Breast epithelium (tissue), 3 donors: ENCODE measurements at regions not wholly inside any gene's neighbourhood (a gene's known extent, or its start where the extent isn't known, plus 50 kb on each side); places are given as distances from the start of the nearest gene placed in this dataset.

ENCODE experiments used
- POLR2A ChIP-seq: fragments of 450-650 bp; IDR thresholded peaks from one replicate; pipeline ENCODE4 v1.6.1; 2016; ENCODE audit warnings: antibody characterized with exemption, mild to moderate bottlenecking, moderate library complexity
- POLR2AphosphoS5 ChIP-seq, 3 donors: sonication (generic); formaldehyde crosslinking; IDR thresholded peaks; one replicate each; pipeline ENCODE4 v1.6.1; 2017; ENCODE audit warnings: antibody characterized with exemption in 3 of 3
- TF ChIP-seq, protein P1 (sequence below), 3 donors: fragments of 450-650 bp; IDR thresholded peaks; one replicate each; pipeline ENCODE4 v1.5.1; 2016 to 2017; ENCODE audit warnings: antibody characterized with exemption in 3 of 3, mild to moderate bottlenecking in 3 of 3, moderate library complexity in 3 of 3

DNA sequence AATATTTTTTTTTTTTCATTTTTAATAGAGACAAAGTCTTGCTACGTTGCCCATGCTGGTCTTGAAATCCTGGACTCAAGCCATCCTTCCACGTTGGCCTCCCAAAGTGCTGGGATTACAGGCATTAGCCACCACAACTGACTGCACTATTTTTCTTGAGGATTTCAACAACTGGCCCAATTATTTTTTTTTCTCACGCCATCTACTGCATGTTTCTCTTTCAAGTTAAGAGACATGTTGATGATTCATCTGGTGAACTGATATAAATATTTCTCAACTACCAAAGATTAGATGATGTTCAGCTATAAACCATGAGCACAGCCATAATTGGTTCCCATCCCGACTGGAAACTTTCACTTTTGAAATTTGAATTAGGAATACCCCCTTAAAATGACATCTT is 688.4 kb upstream of the SYT4 start:
- TF ChIP-seq POLR2A: no peak
- TF ChIP-seq, protein P1, sequence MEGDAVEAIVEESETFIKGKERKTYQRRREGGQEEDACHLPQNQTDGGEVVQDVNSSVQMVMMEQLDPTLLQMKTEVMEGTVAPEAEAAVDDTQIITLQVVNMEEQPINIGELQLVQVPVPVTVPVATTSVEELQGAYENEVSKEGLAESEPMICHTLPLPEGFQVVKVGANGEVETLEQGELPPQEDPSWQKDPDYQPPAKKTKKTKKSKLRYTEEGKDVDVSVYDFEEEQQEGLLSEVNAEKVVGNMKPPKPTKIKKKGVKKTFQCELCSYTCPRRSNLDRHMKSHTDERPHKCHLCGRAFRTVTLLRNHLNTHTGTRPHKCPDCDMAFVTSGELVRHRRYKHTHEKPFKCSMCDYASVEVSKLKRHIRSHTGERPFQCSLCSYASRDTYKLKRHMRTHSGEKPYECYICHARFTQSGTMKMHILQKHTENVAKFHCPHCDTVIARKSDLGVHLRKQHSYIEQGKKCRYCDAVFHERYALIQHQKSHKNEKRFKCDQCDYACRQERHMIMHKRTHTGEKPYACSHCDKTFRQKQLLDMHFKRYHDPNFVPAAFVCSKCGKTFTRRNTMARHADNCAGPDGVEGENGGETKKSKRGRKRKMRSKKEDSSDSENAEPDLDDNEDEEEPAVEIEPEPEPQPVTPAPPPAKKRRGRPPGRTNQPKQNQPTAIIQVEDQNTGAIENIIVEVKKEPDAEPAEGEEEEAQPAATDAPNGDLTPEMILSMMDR (IDR thresholded peaks at IDR 0.05): no peak
- TF ChIP-seq POLR2AphosphoS5 (IDR thresholded peaks at IDR 0.05): no peak
